ENCODE measurements at regions not wholly inside any gene's neighbourhood (a gene's known extent, or its start where the extent isn't known, plus 50 kb on each side); places are given as distances from the start of the nearest gene placed in this dataset.

DNA sequence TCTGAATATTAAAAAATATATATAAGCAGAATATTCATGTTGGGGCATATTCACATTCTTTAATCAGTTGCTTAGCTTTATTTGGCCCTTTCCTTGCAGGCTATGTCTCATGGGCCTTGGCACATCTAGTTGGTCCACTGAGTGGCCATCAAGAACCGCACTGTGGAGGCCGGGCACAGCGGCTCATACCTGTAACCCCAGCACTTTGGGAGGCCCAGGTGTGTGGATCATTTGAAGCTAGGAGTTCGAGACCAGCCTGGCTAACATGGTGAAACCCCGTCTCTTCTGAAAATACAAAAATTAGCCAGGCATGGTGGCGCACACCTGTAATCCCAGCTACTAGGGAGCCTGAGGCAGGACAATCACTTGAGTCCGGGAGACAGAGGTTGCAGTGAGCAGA lies 127.6 kb upstream of the TANK start:
- DNase-seq (no peak), ATAC-seq (ENCODE audit: low read depth in 2 of 2) (no peak)
- Mint-ChIP-seq H3K27me3 (peaks cover 8 to 20% (median 15%) of the 10 kb centered on the region in 3 donors), H3K9me3 (peaks cover 0 to 10% (median 5%) of the 10 kb centered on the region in 7 donors), H3K36me3 (peaks cover 0 to 9% of the 10 kb centered on the region in 2 donors), H3K4me3 (no peak overlapping the region), H3K4me1 (no peaks in the 10 kb centered on the region), H3K27ac (no peak overlapping the region)

DNA sequence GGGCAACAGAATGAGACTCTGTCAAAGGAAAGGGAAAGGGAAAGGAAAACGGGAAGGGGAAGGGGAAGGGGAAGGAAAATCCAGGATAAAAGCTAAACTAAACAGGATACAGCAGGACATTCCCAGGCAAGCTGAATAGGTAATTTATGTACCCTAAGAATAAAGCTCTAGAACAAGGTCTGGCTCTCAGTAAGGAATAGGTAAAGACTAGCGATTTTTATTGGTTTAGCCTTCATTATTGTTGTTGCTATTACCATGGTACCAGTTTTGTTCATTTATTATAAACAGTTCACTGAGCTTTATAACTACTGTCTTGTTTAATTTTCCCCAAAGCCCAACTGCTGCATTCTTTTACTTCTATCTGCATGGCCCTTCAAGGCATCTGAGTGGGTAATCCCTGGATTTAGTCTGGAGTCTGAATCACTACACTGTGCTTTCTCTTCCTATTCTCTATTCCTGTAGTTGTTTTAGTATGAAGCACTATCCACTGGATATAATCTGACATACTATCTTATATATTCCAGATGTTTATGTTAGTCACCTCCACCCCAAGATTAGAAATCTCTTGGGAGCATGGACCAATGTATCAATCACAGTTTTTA lies 127.1 kb upstream of the TANK start:
- Mint-ChIP-seq H3K27ac (no peak overlapping the region), H3K9me3 (peaks cover 0 to 10% (median 5%) of the 10 kb centered on the region in 7 donors), H3K4me1 (no peaks in the 10 kb centered on the region), H3K27me3 (peaks cover 8 to 20% (median 15%) of the 10 kb centered on the region in 3 donors), H3K36me3 (peaks cover 0 to 9% of the 10 kb centered on the region in 2 donors), H3K4me3 (no peak overlapping the region)
- DNase-seq (no peak), ATAC-seq (ENCODE audit: low read depth in 2 of 2) (no peak)

DNA sequence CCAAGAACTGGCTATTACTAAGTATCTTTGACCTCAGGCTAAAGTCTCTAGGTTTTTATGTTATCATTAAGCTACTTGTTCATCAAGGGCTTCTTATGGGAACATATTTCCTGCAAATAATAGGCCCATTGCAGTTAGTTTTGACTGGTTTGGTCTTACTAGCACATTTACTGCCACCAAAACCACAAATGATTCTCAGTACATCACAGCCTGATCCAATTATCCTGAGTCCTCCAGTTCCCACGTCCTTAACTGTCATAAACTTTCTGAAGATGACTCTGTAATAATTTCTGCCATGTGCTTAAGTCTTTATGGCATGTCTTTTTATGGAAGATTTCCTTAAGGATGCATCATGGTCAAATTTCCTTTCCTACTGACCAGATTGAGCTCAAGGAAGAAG lies 123.3 kb upstream of the TANK start:
- Mint-ChIP-seq H3K27ac (no peak overlapping the region), H3K4me3 (no peak overlapping the region), H3K27me3 (peaks cover 15 to 37% (median 16%) of the 10 kb centered on the region in 3 donors), H3K36me3 (peaks cover 0 to 9% of the 10 kb centered on the region in 2 donors), H3K4me1 (no peaks in the 10 kb centered on the region), H3K9me3 (peaks cover 0 to 10% (median 3%) of the 10 kb centered on the region in 7 donors)
- ATAC-seq (ENCODE audit: low read depth in 2 of 2) (no peak), DNase-seq (no peak)

DNA sequence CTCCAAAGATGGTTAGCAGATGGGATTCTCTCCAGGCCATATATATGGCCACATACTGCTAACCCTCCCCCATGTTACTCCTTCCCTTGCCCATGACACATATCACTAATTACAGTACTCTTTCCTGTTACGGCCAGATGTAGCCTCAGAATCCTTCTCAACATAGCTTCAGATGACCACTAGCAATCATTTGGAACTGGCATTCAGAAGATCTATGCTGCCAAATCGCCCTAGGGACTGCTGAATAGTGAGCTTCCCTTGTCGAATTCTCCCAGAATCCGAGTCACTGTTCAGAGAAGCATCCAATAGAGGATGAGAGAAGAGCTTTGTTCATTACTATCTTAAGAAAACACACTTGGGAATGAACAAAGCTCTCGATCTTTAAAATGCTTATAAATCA lies 121.2 kb upstream of the TANK start:
- H3K4me1 Mint-ChIP-seq: no peaks in the 10 kb centered on the region
- no peak for ATAC-seq (ENCODE audit: low read depth in 2 of 2)
- peaks cover 0 to 9% of the 10 kb centered on the region in 2 donors for H3K36me3 Mint-ChIP-seq
- H3K9me3 Mint-ChIP-seq: peaks cover 0 to 10% (median 3%) of the 10 kb centered on the region in 7 donors
- H3K27me3 Mint-ChIP-seq: peaks cover 15 to 37% (median 20%) of the 10 kb centered on the region in 3 donors
- no peak overlapping the region for H3K4me3 Mint-ChIP-seq
- no peak for DNase-seq
- H3K27ac Mint-ChIP-seq: no peak overlapping the region

DNA sequence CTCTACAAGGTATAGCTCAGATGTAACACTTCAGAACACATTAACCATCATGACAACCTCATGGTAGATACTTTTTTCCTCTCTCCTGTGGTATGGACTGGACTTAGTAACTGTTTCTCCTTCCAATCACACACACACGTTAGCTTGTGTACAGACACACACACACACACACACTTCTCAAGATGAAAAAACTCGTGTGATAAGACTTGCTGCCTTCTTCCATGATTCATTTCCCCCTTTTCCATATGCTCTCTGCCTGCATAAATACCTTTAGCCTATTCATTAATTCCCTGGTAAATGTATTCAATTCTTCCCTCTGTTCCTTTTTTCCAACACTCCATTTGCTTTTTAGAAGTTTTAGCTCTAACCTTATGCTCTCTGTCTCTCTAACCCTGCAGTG lies 118.9 kb upstream of the TANK start:
- no peaks in the 10 kb centered on the region for H3K36me3 Mint-ChIP-seq
- H3K27ac Mint-ChIP-seq: peak overlapping the region in 1 of 6 donors; percentile 8
- peaks cover 15 to 32% (median 28%) of the 10 kb centered on the region in 3 donors for H3K27me3 Mint-ChIP-seq
- ATAC-seq (ENCODE audit: low read depth in 2 of 2) (no peak), DNase-seq (no peak)
- no peaks in the 10 kb centered on the region for H3K9me3 Mint-ChIP-seq
- no peaks in the 10 kb centered on the region for H3K4me1 Mint-ChIP-seq
- no peak overlapping the region for H3K4me3 Mint-ChIP-seq

DNA sequence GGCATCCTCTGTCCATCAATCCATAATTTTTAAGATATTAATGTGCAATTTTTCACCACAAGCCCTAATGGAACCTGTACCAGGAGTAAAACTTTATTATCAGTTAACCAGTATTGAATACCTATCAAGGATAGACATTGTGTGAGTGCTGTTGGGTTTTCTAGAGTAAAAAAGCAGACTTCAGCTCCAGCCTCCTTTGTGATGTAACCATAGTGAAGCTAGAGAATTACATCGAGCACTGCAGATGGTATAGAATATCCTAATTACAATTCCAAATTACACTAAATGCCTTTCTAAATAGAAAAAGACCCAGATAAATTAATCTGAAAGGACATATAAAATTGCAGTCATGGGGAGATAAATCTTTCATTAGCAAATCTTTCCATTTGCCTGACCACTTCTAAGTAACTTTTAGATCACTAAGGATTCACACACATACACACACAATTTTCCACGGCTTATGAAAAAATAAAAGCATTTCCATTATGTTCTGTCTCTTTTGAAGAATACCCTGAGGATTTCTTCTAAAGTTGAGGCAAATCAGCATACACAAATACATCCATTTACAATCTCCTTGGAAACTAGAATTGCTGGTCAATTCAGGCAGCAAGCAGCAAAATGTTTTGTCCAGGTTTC lies 117.1 kb upstream of the TANK start:
- Mint-ChIP-seq H3K9me3 (no peaks in the 10 kb centered on the region), H3K36me3 (no peaks in the 10 kb centered on the region), H3K4me3 (no peak overlapping the region), H3K27ac (no peak overlapping the region), H3K27me3 (peaks cover 15 to 37% (median 26%) of the 10 kb centered on the region in 3 donors), H3K4me1 (no peaks in the 10 kb centered on the region)
- ATAC-seq (ENCODE audit: low read depth in 2 of 2) (no peak), DNase-seq (no peak)

DNA sequence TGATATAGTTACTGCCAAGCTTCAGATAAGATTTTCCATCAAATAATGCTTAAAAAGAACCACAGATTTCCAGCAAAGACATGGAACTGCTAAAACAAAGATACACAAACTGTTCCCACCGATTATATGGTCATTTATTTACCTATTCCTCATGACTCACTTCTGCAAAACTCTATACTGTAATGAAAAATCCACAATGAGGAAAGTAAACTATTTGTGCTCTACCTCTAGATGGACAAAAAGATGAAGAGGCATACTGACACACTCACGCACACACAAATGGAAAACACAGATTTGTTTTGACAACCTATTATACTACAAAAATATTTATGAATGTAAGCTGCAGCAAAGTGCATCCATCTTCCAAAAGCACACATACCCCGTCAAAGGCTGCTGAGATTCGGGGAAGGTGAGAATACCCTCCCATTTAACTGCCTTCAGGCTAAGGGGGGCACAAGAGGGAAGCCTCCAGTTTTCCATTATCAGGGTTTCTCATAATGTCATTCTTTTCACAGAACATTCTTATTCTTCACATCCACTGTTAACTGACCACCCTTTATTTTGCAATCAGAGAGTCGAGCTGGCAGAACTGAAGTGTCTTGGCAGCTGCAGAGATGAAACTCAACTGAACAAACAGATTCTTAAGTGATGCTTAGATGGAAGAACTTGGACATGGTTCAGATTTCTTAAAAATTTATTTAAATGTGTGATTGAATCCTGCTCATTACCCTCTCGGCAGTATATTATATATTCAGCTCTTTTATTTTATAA lies 115.9 kb upstream of the TANK start:
- no peak overlapping the region for H3K27ac Mint-ChIP-seq
- ATAC-seq (ENCODE audit: low read depth in 2 of 2) (no peak), DNase-seq (no peak)
- no peak overlapping the region for H3K4me3 Mint-ChIP-seq
- H3K9me3 Mint-ChIP-seq: no peaks in the 10 kb centered on the region
- H3K4me1 Mint-ChIP-seq: no peaks in the 10 kb centered on the region
- peaks cover 15 to 37% (median 26%) of the 10 kb centered on the region in 3 donors for H3K27me3 Mint-ChIP-seq
- no peaks in the 10 kb centered on the region for H3K36me3 Mint-ChIP-seq

DNA sequence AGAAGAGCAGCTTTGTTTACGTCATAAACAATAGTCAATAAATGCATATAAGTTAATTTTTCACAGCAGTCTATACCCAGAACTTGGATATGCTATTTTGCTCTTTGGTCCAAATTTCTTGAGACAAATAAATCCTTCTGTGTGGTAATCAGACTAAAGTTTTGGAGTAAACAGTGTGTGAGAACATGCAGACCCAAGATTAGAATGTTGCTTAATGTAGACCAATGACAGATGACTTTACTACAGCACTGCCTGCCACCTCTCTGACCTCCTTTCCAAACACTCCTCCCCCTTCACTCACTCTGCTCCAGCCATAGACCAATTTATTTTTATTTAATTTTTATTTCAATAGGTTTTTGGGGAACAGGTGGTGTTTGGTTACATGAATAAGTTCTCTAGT lies 115.3 kb upstream of the TANK start:
- H3K4me3 Mint-ChIP-seq: no peak overlapping the region
- no peaks in the 10 kb centered on the region for H3K4me1 Mint-ChIP-seq
- H3K27me3 Mint-ChIP-seq: peaks cover 17 to 41% (median 26%) of the 10 kb centered on the region in 3 donors
- ATAC-seq (ENCODE audit: low read depth in 2 of 2) (no peak), DNase-seq (no peak)
- no peaks in the 10 kb centered on the region for H3K9me3 Mint-ChIP-seq
- no peaks in the 10 kb centered on the region for H3K36me3 Mint-ChIP-seq
- no peak overlapping the region for H3K27ac Mint-ChIP-seq

DNA sequence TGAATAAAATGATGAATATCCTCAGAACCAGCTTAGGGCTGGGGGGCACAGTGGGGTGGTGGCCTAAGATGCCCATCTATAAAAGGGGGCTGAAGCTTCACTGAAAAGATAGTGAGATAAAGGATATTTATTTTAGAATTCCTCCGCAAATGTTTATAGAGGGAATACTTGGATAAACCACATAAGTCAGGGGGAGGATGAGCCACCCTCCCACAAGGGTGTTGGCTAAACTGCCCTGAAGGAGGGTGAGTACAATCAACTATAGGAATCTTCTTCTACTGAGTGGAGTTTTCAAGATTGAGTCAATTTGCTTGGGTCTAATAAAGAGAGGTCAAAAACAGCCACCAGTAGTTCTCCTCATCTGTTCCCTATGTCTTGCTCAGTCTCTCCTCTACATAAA lies 114.5 kb upstream of the TANK start:
- Mint-ChIP-seq H3K4me1 (no peaks in the 10 kb centered on the region), H3K27me3 (peaks cover 24 to 44% (median 31%) of the 10 kb centered on the region in 3 donors), H3K36me3 (no peaks in the 10 kb centered on the region), H3K9me3 (no peaks in the 10 kb centered on the region), H3K27ac (no peak overlapping the region), H3K4me3 (no peak overlapping the region)
- ATAC-seq (ENCODE audit: low read depth in 2 of 2): no peak
- DNase-seq: no peak

DNA sequence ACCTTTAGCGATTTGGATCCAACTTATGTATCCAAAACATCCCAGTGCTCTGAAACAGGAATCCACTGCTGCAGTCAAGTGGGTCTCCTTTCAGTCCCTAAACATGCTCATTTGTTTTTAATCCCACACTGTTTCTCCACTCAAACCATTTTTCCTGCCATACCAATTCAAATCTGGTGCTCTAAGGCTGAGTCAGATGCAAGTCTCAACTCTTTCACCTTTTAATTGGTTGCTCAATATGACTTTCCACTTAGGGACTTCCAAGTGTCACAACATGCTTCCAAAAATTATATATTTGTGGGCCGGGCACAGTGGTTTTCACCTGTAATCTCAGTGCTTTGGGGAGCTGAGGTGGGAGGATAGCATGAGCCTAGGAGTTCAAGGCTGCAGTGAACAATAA lies 113.4 kb upstream of the TANK start:
- no peaks in the 10 kb centered on the region for H3K36me3 Mint-ChIP-seq
- no peak overlapping the region for H3K27ac Mint-ChIP-seq
- H3K4me1 Mint-ChIP-seq: no peaks in the 10 kb centered on the region
- no peak overlapping the region for H3K4me3 Mint-ChIP-seq
- H3K27me3 Mint-ChIP-seq: peaks cover 24 to 44% (median 35%) of the 10 kb centered on the region in 3 donors
- DNase-seq (no peak), ATAC-seq (ENCODE audit: low read depth in 2 of 2) (no peak)
- no peaks in the 10 kb centered on the region for H3K9me3 Mint-ChIP-seq

DNA sequence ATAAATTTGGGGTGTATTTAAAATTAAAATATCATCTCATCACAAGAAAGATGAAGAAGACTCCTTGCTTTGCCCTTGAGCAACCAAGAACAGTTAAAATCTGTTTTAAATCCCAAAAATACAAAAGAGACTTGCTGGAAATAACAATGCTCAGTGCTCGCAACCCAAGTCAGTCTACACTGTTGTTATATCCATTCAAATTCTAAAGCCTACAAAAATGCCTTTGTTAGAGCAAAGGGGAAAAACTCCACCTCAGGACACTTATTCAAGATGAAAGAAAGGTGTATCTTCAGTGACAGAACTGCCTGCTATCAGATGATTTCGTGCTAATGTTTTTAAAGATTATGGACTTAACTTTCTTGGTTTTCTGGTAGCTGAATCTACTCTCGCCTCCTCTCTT lies 111.9 kb upstream of the TANK start:
- Mint-ChIP-seq H3K9me3 (no peaks in the 10 kb centered on the region), H3K4me1 (no peaks in the 10 kb centered on the region), H3K27me3 (peaks cover 36 to 58% (median 45%) of the 10 kb centered on the region in 3 donors), H3K36me3 (no peaks in the 10 kb centered on the region), H3K27ac (no peak overlapping the region), H3K4me3 (no peak overlapping the region)
- no peak for ATAC-seq (ENCODE audit: low read depth in 2 of 2)
- DNase-seq: no peak

DNA sequence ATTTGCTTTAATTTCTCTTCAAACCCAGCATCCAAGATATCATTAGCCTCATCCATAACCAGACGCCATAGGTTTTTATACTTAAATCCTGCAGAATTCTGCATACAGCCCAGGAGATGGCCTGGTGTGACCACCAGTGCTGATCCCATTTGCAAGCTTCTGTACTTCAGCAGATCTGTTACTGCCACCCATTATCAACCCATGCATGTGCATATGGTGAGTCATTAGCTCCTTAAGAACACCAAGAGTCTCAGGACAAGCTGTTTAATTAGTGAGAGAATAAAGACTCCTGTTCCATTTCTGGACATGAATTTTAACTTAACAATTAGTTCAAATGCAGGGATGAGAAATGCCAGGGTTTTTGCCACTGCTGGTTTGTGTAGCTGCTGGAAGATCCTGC lies 110.7 kb upstream of the TANK start:
- no peak overlapping the region for H3K27ac Mint-ChIP-seq
- H3K36me3 Mint-ChIP-seq: no peaks in the 10 kb centered on the region
- DNase-seq (no peak), ATAC-seq (ENCODE audit: low read depth in 2 of 2) (no peak)
- H3K4me1 Mint-ChIP-seq: no peaks in the 10 kb centered on the region
- H3K4me3 Mint-ChIP-seq: no peak overlapping the region
- H3K27me3 Mint-ChIP-seq: peaks cover 37 to 61% (median 39%) of the 10 kb centered on the region in 3 donors
- no peaks in the 10 kb centered on the region for H3K9me3 Mint-ChIP-seq

DNA sequence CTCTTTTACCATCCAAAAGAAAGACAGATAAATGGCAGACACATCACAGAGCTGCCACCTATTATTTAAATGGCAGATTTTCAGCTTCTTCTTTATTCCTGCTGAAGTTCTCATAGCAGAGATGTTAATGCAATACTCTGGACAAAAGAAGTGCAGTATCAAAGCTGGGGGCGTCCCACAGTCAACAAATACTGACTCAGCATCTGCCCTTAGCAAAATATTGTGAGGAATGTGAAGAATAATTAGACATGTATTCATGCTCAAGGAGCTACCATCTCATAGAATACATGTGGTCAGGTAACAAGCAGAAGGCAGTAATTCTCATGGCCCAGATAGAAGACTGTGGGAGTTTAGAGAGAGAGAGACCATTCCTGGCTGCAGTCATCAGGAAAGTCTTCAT lies 108.0 kb upstream of the TANK start:
- no peak overlapping the region for H3K27ac Mint-ChIP-seq
- H3K4me1 Mint-ChIP-seq: no peaks in the 10 kb centered on the region
- H3K36me3 Mint-ChIP-seq: no peaks in the 10 kb centered on the region
- peaks cover 0 to 12% (median 5%) of the 10 kb centered on the region in 7 donors for H3K9me3 Mint-ChIP-seq
- DNase-seq (no peak), ATAC-seq (ENCODE audit: low read depth in 2 of 2) (no peak)
- peaks cover 22 to 48% (median 31%) of the 10 kb centered on the region in 3 donors for H3K27me3 Mint-ChIP-seq
- no peak overlapping the region for H3K4me3 Mint-ChIP-seq

DNA sequence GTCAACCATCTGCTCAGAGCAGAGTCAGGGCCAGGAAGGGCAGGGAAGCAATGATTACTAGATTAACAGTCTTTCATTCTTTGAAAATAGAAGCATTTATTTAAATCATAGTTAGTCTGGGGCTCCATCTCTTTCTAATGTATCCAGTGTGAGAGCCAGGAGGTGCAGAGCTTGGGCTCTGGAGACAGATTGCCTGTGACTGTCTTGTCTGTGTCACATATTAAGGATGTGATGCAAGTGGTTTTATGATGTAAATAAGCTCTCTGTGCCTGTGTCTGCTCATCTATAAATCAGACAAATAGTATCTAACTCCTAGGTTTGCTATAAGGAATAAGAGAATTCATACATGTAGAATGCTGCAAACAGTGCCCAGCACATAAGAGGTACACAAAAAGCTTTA lies 104.9 kb upstream of the TANK start:
- Mint-ChIP-seq H3K36me3 (no peaks in the 10 kb centered on the region), H3K4me1 (no peaks in the 10 kb centered on the region), H3K27me3 (peaks cover 16 to 47% (median 29%) of the 10 kb centered on the region in 3 donors), H3K4me3 (no peak overlapping the region), H3K27ac (no peak overlapping the region), H3K9me3 (peaks cover 0 to 13% (median 5%) of the 10 kb centered on the region in 7 donors)
- ATAC-seq (ENCODE audit: low read depth in 2 of 2) (no peak), DNase-seq (no peak)
